C4-2B (cell line): ENCODE measurements at regions not wholly inside any gene's neighbourhood (a gene's known extent, or its start where the extent isn't known, plus 50 kb on each side); places are given as distances from the start of the nearest gene placed in this dataset.

ENCODE experiments used
- CTCF ChIP-seq: fragments of 450-650 bp; conservative IDR thresholded peaks from 2 replicates; pipeline ENCODE4 v1.5.1; 2017; ENCODE audit warnings: mild to moderate bottlenecking
- ZFX ChIP-seq: fragments of 450-650 bp; IDR thresholded peaks from 2 replicates; pipeline ENCODE4 v1.6.1; 2017

DNA sequence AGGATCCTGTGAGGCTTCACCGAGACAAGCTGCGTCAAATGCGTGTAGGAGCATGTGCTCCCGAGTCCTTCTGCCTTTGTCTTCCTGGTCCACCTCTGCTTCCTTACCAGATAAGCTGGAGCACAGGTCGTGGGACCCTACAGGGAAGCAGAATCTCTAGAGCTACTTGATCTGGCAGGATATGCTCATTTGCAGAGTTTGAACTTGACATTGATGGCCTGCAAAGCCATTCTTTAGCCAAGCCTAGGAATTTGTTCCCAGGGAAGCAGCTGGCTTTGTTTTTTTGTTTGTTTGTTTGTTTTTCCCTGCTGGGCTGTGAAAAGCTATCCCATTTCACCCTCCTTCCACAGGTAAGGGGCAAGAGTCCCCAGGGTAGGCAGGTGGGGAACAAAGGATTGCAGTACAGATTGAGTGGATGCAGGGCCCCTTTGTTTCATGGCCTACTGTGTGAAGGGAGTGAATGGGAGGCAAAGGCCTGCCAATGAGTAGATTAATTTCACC lies 200.0 kb upstream of the BMPER start:
- no peak for TF ChIP-seq CTCF
- no peak for TF ChIP-seq ZFX
